ACC112 (cell line): ENCODE measurements at regions not wholly inside any gene's neighbourhood (a gene's known extent, or its start where the extent isn't known, plus 50 kb on each side); places are given as distances from the start of the nearest gene placed in this dataset.

Experiments used
- H2AFZ ChIP-seq: fragments of 200-600 bp; sonication (generic); one replicate; pipeline ENCODE4 v1.6.0; 2017; ENCODE audit warnings: antibody characterized with exemption, low read length; ENCODE audit not compliant: unreplicated experiment
- H3K27ac ChIP-seq: fragments of 200-600 bp; sonication (generic); 2 replicates; pipeline ENCODE4 v1.5.1; 2014; ENCODE audit warnings: low read depth, mild to moderate bottlenecking, antibody characterized with exemption, low read length, moderate library complexity
- H3K27me3 ChIP-seq: fragments of 200-600 bp; sonication (generic); 2 replicates; pipeline ENCODE4 v1.6.1; 2014; ENCODE audit warnings: mild to moderate bottlenecking, antibody characterized with exemption, low read length, moderate library complexity, mixed read lengths; ENCODE audit not compliant: insufficient read depth
- H3K36me3 ChIP-seq: fragments of 200-600 bp; sonication (generic); 2 replicates; pipeline ENCODE4 v1.6.1; 2016; ENCODE audit warnings: mild to moderate bottlenecking, antibody characterized with exemption, low read length, moderate library complexity, mixed read lengths; ENCODE audit not compliant: insufficient read depth
- H3K4me1 ChIP-seq: fragments of 200-600 bp; sonication (generic); one replicate; pipeline ENCODE4 v1.6.1; 2016; ENCODE audit warnings: low read length, mixed read lengths; ENCODE audit not compliant: insufficient read depth, unreplicated experiment, control insufficient read depth
- H3K4me3 ChIP-seq: fragments of 200-600 bp; sonication (generic); 2 replicates; pipeline ENCODE4 v1.5.1; 2014; ENCODE audit warnings: mild to moderate bottlenecking, low read depth, low read length
- H3K79me2 ChIP-seq: fragments of 200-600 bp; sonication (generic); one replicate; pipeline ENCODE4 v1.6.0; 2016; ENCODE audit warnings: low read length; ENCODE audit not compliant: control insufficient read depth, unreplicated experiment, insufficient read depth

GRCh38 chr9:79001012-79001411, 570.8 kb upstream of the TLE4 start:
- no peaks in the 10 kb centered on the region for H3K4me1 ChIP-seq
- no peaks in the 10 kb centered on the region for H3K79me2 ChIP-seq
- H3K4me3 ChIP-seq: no peak overlapping the region
- H3K27me3 ChIP-seq: no peaks in the 10 kb centered on the region
- no peak overlapping the region for H3K27ac ChIP-seq
- H2AFZ ChIP-seq: peak overlapping the region; percentile 30
- no peaks in the 10 kb centered on the region for H3K36me3 ChIP-seq

DNA sequence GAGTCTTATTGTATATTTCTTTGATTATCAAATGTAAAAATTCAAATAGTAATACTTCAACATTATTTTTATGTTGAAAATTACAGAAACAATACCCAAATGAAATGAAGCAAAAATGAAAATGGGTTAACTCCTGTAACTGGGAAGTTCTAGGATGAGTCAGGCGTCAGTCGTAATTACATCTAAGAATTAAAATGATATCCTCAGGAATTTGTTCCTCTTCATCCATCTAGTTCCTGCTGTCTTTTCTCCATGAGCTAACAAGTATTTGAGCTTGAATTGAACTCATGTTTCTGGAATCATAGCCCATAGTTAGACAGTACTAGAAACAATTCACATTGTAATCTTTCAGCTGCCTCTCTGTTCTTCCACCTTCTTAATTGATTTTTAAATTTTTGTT, 568.3 kb upstream of the TLE4 start:
- no peak overlapping the region for H3K4me3 ChIP-seq
- H3K27ac ChIP-seq: no peak overlapping the region
- no peak overlapping the region for H2AFZ ChIP-seq
- no peaks in the 10 kb centered on the region for H3K4me1 ChIP-seq
- no peaks in the 10 kb centered on the region for H3K79me2 ChIP-seq
- H3K27me3 ChIP-seq: no peaks in the 10 kb centered on the region
- H3K36me3 ChIP-seq: no peaks in the 10 kb centered on the region

- Histone ChIP-seq H3K36me3 (no peaks in the 10 kb centered on the region), H2AFZ (no peak overlapping the region), H3K27ac (no peak overlapping the region)
These were observed 567.7 kb upstream of the TLE4 start for GRCh38 chr9:79004032-79004431.

GRCh38 chr9:79006546-79006945, 565.2 kb upstream of the TLE4 start:
- H3K4me3 ChIP-seq: no peak overlapping the region

More at GRCh38 chr9:79004032-79004431, 567.7 kb upstream of the TLE4 start:
- no peaks in the 10 kb centered on the region for H3K27me3 ChIP-seq
- no peaks in the 10 kb centered on the region for H3K79me2 ChIP-seq
- no peak overlapping the region for H3K4me3 ChIP-seq
- H3K4me1 ChIP-seq: no peaks in the 10 kb centered on the region

DNA sequence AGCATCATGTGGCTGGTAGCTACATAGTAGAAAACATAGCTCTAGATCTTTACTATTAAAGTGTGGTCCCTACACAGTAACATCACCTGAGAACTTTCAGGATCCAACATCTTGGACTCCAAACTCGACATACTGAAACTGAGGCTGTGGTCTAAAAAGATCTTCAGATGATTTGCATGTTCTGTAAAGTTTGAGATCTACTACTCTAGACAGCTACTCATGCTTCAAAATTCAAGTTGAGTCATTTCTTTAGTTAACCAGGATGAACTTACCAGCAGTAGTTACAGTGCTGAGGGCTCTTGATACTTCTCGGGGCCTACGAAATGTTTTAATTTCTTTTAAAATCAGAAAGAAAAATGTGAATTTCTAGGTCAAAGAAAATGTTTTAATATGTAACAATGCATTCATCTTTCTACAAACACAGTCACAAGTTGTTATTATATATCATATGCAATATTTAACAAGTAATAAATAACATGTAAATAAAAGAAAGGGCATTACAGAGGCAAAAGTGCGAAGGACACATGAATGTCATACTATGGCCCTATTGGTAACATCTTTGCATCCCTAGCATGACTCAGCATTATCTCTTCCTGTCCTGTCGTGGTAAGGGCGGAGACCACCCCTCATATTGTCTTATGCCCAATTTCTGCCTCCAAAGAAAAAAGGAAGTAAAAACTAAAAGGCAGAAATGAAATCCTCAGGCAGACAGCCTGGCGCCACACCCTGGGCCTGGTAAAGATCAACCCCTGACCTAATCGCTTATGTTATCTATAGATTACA, 563.9 kb upstream of the TLE4 start:
- no peak overlapping the region for H3K27ac ChIP-seq
- peaks cover 6% of the 10 kb centered on the region for H3K4me1 ChIP-seq
- H3K79me2 ChIP-seq: no peaks in the 10 kb centered on the region
- H3K36me3 ChIP-seq: no peaks in the 10 kb centered on the region
- H3K27me3 ChIP-seq: no peaks in the 10 kb centered on the region
- no peak overlapping the region for H3K4me3 ChIP-seq
- no peak overlapping the region for H2AFZ ChIP-seq

More at GRCh38 chr9:79006546-79006945, 565.2 kb upstream of the TLE4 start:
- no peaks in the 10 kb centered on the region for H3K27me3 ChIP-seq
- H2AFZ ChIP-seq: no peak overlapping the region
- no peaks in the 10 kb centered on the region for H3K4me1 ChIP-seq
- no peaks in the 10 kb centered on the region for H3K79me2 ChIP-seq
- no peaks in the 10 kb centered on the region for H3K36me3 ChIP-seq
- no peak overlapping the region for H3K27ac ChIP-seq

DNA sequence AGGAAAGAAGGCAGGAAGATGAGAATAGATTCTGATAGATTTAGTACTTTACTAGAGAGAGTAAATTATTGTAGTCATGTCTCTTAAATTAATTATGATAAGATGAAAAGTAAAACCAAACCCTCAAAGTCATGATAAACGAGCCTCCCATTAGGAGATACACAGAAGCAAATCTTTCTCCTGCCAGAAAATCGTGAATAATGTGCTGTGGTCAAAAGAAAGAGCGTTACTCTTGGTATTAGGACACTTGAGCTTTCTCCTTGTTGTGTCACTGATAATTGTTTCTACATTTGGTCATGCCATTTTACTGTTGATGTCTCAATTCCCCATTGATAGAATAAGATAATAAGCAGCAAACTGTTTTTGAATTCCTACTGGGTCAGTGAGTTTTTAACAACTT, 562.8 kb upstream of the TLE4 start:
- H3K27ac ChIP-seq: no peak overlapping the region
- no peak overlapping the region for H3K4me3 ChIP-seq
- no peak overlapping the region for H2AFZ ChIP-seq
- peaks cover 16% of the 10 kb centered on the region for H3K4me1 ChIP-seq
- no peaks in the 10 kb centered on the region for H3K79me2 ChIP-seq
- no peaks in the 10 kb centered on the region for H3K36me3 ChIP-seq
- H3K27me3 ChIP-seq: no peaks in the 10 kb centered on the region

GRCh38 chr9:79011461-79011860, 560.3 kb upstream of the TLE4 start:
- H2AFZ ChIP-seq: no peak overlapping the region
- H3K36me3 ChIP-seq: no peaks in the 10 kb centered on the region
- peaks cover 34% of the 10 kb centered on the region for H3K4me1 ChIP-seq
- no peaks in the 10 kb centered on the region for H3K27me3 ChIP-seq
- H3K79me2 ChIP-seq: no peaks in the 10 kb centered on the region
- no peak overlapping the region for H3K4me3 ChIP-seq
- H3K27ac ChIP-seq: no peak overlapping the region

- Histone ChIP-seq H3K36me3 (no peaks in the 10 kb centered on the region), H3K4me1 (peaks cover 34% of the 10 kb centered on the region), H3K4me3 (no peak overlapping the region), H2AFZ (no peak overlapping the region), H3K27me3 (no peaks in the 10 kb centered on the region), H3K27ac (peak overlapping the region; percentile 41), H3K79me2 (no peaks in the 10 kb centered on the region)
These were observed 559.2 kb upstream of the TLE4 start for GRCh38 chr9:79012561-79012960.

DNA sequence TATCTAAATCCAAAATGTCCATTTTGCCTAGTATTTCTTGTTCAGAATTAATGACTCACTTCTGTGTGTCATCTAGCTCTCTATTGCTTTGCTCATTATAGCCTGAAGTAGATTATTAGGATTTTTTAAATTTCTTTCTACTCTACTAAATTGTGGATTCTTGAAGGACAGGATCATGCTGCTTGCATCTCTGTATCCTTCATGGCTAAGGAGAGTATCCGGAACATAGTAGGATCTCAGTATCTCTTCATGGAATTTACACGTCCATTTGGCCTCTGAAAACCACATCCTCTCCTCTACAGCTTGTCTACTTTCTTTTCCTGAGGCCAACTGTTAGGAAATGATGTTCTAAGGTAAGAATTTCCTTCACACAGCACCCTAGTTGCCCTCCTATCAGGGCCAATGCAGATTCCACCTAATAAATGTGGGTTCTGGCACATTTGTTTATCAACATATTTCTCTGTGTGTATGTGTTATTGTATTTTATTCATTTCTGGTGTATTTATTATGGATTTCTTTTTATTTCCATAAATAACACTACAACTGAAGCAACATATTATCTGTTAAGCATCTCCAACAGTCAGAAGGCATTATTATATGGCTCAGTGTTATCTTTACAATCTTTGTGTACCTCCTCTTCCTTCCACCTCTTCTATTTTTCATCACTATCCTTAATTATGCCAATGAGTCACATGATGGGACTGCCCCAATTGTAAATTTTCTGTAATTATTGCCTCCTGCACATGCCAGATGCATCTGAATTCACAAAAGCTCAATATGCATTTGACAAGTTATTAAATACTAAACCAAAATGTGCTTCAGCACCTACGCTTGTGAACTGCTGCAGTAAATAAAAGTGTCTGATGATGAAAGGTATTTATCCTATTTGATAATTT, 557.8 kb upstream of the TLE4 start:
- no peak overlapping the region for H2AFZ ChIP-seq
- H3K4me3 ChIP-seq: no peak overlapping the region
- H3K27ac ChIP-seq: peak overlapping the region; percentile 17
- H3K4me1 ChIP-seq: peaks cover 34% of the 10 kb centered on the region
- H3K27me3 ChIP-seq: no peaks in the 10 kb centered on the region
- H3K36me3 ChIP-seq: no peaks in the 10 kb centered on the region
- H3K79me2 ChIP-seq: no peaks in the 10 kb centered on the region

DNA sequence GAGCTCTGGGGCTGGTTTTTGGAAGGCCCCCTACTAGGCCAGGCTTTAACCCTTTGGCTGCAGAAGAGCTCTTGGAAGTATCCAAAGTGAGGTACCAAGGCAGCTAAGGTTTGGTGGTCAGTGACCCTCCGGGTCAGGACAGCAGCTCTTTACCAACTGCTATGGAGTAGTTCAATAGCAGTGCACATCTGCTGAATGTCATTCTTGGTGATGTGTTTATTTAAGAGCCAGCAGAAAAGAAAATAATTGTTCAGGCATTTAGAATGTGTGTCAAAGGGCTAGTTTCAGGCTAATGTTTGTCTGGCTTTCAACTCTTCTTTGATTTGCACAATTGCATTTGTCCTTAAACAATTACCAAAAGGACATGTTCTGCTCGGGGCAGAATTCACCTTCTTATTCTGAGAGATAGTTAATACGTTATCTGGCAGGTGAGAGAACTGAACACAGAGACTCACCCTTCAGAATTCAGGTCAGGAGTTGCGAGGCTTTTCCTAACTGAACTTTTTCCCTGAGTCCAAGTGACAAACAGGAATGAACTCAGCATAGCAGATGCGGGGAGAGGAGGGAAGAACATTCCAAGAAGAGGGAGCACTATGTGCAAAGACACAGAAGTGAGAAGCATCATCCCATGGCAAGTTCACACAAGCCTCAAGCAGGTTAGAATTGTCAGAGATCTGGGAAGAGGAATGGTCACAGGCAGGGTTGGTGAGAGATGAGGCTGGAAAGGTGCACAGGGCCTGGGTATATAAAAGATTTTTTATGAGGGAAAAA, 556.7 kb upstream of the TLE4 start:
- H3K4me3 ChIP-seq: no peak overlapping the region; the same call in 1 of the 2 replicates
- no peak overlapping the region for H3K27ac ChIP-seq
- H2AFZ ChIP-seq: peak overlapping the region; percentile 56

More for the DNA sequence above, 556.7 kb upstream of the TLE4 start:
- no peaks in the 10 kb centered on the region for H3K79me2 ChIP-seq
- H3K4me1 ChIP-seq: peaks cover 34% of the 10 kb centered on the region
- H3K36me3 ChIP-seq: no peaks in the 10 kb centered on the region
- H3K27me3 ChIP-seq: no peaks in the 10 kb centered on the region
